GM12864 (cell line): ENCODE measurements at regions not wholly inside any gene's neighbourhood (a gene's known extent, or its start where the extent isn't known, plus 50 kb on each side); places are given as distances from the start of the nearest gene placed in this dataset.

ENCODE experiments used
- DNase-seq: peaks from one replicate; pipeline ENCODE4 v3.0.0-alpha.2; 2011; ENCODE audit warnings: low read depth
- H3K4me3 ChIP-seq: 2 replicates; pipeline ENCODE4 v1.5.1; 2011; ENCODE audit warnings: mild to moderate bottlenecking, low read depth, low read length, control low read depth
- TF ChIP-seq, protein P1 (sequence below): IDR thresholded peaks from 2 replicates; pipeline ENCODE4 v1.5.1; 2011; ENCODE audit warnings: low read depth, mild to moderate bottlenecking, moderate library complexity, low read length, control low read depth, inconsistent platforms; ENCODE audit errors: missing control alignments

DNA sequence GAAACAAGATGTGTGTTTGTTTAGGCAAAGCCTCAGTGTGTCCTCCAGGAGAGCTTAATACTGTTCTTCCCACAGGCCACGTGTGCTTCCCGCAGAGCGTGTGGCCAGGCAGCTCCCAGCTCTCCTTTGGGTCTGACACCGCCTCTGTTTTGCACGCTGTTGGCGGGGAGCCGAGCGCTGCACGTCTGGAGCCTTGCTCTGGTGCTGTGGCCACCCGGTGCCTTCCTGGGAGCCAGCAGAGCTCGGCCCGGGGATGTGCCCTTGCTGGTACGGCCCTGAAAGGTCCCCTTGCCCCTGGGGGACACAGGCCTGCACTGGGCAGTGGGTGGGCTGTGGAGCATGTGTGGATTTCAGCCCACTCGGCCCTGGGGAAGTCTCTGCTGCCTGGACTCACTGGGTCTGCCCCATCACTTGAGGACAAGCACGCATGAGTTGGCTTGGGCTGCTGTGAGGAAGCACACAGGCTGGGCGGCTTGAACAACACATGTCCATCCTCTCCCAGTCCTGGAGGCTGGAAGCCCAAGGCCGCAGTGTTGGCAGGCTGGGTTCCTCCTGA, 160.7 kb upstream of the HDAC4 start:
- TF ChIP-seq, protein P1, sequence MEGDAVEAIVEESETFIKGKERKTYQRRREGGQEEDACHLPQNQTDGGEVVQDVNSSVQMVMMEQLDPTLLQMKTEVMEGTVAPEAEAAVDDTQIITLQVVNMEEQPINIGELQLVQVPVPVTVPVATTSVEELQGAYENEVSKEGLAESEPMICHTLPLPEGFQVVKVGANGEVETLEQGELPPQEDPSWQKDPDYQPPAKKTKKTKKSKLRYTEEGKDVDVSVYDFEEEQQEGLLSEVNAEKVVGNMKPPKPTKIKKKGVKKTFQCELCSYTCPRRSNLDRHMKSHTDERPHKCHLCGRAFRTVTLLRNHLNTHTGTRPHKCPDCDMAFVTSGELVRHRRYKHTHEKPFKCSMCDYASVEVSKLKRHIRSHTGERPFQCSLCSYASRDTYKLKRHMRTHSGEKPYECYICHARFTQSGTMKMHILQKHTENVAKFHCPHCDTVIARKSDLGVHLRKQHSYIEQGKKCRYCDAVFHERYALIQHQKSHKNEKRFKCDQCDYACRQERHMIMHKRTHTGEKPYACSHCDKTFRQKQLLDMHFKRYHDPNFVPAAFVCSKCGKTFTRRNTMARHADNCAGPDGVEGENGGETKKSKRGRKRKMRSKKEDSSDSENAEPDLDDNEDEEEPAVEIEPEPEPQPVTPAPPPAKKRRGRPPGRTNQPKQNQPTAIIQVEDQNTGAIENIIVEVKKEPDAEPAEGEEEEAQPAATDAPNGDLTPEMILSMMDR: no peak
- H3K4me3 ChIP-seq: no peak overlapping the region
- DNase-seq: no peak

DNA sequence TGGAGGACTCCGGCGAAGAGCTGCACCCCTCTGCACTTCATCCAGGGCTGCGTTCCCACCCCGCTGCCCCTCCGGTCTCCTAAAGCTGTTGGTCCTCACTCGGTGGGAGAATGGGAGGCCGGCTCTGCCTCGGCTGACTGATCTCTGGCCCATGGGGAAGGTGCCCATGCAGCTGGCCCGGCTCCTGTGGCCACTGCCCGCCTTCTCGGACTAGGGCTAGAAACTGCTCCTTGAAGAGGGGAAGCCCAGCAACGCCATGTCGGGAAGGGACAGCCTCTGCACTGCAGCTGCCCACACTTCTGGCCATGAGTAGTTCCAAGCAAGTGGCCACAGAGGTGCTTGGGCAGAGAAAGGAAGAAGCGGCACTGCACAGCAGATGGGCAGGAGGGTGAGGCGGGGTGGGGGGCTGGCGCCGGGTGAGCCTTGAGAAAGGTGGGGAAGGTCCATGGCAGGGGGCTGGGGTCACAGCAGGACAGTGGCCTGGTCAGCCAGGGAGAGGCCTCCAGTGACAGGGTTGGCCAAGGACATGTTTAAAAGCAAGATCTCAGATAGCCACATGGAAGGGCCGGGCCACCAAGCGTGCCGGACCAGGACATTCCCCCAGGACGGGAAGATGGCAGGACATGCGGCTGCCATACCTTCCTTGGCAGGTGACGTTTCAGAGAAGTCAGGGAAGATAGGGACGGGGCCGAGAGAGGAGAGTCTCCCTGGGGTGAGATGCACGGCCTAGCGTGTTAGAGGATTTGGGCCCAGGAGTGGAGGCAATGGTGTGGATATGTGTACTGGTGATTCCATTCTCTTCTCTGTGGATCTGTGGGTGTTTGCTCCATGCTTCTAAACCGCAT, 158.8 kb upstream of the HDAC4 start:
- TF ChIP-seq, protein P1: no peak

DNA sequence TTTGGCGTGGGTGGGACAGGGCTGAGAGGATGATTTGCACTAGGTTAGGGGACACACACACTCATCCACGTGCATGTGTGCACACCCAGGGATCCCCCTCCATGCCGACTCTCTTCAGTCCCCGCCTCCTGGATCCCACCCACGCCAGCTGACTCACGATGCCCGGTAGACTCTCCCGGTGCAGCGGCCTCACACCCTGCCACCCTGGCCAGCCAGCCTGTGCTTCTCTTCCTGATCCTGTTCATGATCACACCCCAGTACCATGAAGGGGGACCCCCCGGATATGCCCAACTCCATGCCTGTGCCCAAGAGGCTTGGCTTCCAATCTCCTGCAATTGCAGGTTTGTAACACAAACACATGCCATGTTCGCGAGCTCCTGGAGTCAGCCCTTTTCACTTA, 157.8 kb upstream of the HDAC4 start:
- no peak overlapping the region for H3K4me3 ChIP-seq
- TF ChIP-seq, protein P1: no peak
- no peak for DNase-seq

More for the DNA sequence above, 158.8 kb upstream of the HDAC4 start:
- DNase-seq: no peak
- H3K4me3 ChIP-seq: no peak overlapping the region

DNA sequence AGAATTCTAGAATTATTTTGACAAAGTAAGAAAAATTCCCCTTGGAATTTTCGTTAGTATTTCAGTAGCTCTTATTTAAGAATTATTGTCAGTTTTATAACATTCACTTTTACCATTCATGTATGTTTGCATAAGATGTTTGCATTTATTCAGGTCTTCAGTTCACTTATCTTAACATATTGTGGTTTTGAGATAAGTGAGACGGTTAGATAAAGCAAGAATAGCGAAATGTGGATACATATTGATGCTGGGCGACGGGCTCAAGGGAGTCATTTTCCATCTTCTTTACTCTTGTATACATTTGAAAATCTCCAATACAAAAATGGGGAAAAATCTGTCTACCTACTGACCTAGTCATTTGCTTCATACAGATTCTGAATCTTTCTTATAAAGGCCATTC, 156.7 kb upstream of the HDAC4 start:
- DNase-seq: no peak
- H3K4me3 ChIP-seq: no peak overlapping the region
- TF ChIP-seq, protein P1: no peak

DNA sequence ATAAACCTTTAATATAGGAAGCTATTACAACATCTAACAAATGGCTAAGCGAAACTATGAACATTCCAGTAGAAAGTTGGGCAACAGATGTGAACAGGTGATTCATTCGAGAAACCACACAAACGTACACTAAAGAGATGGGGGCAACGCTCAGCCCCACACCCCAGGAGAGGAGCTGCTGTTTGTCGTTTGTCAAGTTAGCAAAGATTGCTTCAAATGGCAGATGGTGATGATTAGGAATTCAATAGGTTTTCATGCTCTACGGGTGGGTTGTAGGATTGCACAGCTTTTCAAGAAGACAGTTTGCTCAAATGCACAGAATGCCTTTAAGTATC, 154.7 kb upstream of the HDAC4 start:
- TF ChIP-seq, protein P1: no peak
- DNase-seq: no peak
- no peak overlapping the region for H3K4me3 ChIP-seq

DNA sequence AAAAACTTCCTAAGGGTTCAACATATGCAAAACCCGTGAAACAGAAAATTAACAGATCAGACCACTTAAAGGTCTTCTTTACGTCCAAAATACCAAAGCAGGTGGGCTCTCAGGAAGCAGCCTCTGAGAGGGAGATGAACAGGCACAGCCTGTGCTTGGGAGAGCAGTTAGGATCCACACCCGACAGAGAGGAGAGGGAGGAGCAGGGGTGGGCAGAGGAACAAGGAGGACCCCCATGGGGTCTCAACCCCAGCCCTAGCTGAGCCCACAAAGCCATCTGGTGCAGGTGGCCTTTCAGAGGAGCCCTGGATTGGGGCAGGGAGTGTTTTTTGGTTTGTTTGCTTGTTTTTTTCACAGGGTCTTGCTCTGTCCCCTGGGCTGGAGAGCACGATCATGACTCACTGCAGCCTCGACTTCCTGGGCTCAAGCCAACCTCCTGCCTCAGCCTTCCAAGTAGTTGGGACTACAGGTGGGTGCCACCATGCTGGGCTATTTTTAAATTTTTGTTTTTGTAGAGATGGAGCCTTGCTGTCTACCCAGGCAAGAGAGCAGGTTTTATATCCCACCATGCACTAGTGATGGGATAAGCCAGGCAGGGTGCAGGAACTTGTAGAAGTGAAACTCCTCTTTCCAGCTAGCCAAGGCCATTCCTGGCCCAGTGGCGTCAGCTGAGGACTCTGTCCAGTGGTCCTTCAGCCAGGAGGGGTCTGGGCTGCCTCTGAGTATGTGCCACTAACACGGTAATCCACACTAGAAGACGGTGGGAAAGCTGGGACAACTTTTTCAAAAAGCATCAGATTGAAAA, 154.1 kb upstream of the HDAC4 start:
- TF ChIP-seq, protein P1: no peak
- H3K4me3 ChIP-seq: no peak overlapping the region
- DNase-seq: no peak
